ENCODE measurements at regions not wholly inside any gene's neighbourhood (a gene's known extent, or its start where the extent isn't known, plus 50 kb on each side); places are given as distances from the start of the nearest gene placed in this dataset.

DNA sequence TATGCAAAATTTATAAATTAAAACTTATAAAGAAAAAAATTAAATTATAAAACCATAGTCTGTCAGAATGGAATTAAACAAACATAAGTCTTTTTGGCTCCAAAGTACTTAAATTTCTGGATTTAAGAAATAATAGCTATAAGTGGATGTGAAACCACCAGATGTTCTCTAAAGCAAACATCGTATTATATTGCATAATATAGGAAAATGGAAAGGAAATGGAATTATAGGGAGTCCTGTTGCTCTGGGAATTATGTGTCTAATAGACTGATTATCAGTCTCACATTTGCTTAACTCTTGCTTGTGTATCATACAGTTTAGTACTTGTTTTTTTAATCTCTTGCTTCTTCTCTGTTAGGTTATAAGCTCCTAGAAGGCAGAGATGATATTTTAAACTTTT, 819.2 kb downstream of the RAPGEF2 start:
- ATAC-seq (no peak), DNase-seq (ENCODE audit: low spot score) (no peak)
- Mint-ChIP-seq H3K27me3 (ENCODE audit: low read depth) (peaks cover 5% of the 10 kb centered on the region), H3K36me3 (peaks cover 25% of the 10 kb centered on the region), H3K9me3 (peaks cover 32% of the 10 kb centered on the region), H3K4me1 (no peaks in the 10 kb centered on the region), H3K4me3 (no peak overlapping the region), H3K27ac (no peak overlapping the region)
- TF ChIP-seq, protein P1, sequence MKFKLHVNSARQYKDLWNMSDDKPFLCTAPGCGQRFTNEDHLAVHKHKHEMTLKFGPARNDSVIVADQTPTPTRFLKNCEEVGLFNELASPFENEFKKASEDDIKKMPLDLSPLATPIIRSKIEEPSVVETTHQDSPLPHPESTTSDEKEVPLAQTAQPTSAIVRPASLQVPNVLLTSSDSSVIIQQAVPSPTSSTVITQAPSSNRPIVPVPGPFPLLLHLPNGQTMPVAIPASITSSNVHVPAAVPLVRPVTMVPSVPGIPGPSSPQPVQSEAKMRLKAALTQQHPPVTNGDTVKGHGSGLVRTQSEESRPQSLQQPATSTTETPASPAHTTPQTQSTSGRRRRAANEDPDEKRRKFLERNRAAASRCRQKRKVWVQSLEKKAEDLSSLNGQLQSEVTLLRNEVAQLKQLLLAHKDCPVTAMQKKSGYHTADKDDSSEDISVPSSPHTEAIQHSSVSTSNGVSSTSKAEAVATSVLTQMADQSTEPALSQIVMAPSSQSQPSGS (CRISPR knock-in tag; IDR thresholded peaks at IDR 0.05; ENCODE audit: borderline replicate concordance, low read depth) = no peak
- TF ChIP-seq ZNF423 (CRISPR knock-in tag; IDR thresholded peaks at IDR 0.05) = no peak
- TF ChIP-seq GTF2I (CRISPR knock-in tag; conservative IDR thresholded peaks at IDR 0.05) = no peak
- TF ChIP-seq GRHL2 (CRISPR knock-in tag; IDR thresholded peaks at IDR 0.05; ENCODE audit: insufficient replicate concordance, severe bottlenecking) = no peak
- no peak for TF ChIP-seq HMGXB4 (CRISPR knock-in tag; IDR thresholded peaks at IDR 0.05)
- no peak for TF ChIP-seq SMAD3 (CRISPR knock-in tag; IDR thresholded peaks at IDR 0.05; ENCODE audit: borderline replicate concordance)
- TF ChIP-seq AR (CRISPR knock-in tag; IDR thresholded peaks at IDR 0.05) = no peak
- TF ChIP-seq, protein P2, sequence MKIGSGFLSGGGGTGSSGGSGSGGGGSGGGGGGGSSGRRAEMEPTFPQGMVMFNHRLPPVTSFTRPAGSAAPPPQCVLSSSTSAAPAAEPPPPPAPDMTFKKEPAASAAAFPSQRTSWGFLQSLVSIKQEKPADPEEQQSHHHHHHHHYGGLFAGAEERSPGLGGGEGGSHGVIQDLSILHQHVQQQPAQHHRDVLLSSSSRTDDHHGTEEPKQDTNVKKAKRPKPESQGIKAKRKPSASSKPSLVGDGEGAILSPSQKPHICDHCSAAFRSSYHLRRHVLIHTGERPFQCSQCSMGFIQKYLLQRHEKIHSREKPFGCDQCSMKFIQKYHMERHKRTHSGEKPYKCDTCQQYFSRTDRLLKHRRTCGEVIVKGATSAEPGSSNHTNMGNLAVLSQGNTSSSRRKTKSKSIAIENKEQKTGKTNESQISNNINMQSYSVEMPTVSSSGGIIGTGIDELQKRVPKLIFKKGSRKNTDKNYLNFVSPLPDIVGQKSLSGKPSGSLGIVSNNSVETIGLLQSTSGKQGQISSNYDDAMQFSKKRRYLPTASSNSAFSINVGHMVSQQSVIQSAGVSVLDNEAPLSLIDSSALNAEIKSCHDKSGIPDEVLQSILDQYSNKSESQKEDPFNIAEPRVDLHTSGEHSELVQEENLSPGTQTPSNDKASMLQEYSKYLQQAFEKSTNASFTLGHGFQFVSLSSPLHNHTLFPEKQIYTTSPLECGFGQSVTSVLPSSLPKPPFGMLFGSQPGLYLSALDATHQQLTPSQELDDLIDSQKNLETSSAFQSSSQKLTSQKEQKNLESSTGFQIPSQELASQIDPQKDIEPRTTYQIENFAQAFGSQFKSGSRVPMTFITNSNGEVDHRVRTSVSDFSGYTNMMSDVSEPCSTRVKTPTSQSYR (CRISPR knock-in tag; IDR thresholded peaks at IDR 0.05) = no peak
- no peak for TF ChIP-seq ELF4 (CRISPR knock-in tag; IDR thresholded peaks at IDR 0.05; ENCODE audit: low read depth)
- TF ChIP-seq RELA (CRISPR knock-in tag; IDR thresholded peaks at IDR 0.05; ENCODE audit: borderline replicate concordance) = no peak
- no peak for TF ChIP-seq NR3C1 (CRISPR knock-in tag; conservative IDR thresholded peaks at IDR 0.05; ENCODE audit: low read depth)
- TF ChIP-seq PREB (CRISPR knock-in tag; IDR thresholded peaks at IDR 0.05; ENCODE audit: borderline replicate concordance) = no peak
- TF ChIP-seq NR2C2 (CRISPR knock-in tag; IDR thresholded peaks at IDR 0.05) = no peak
- TF ChIP-seq PRRX2 (CRISPR knock-in tag; IDR thresholded peaks at IDR 0.05) = no peak
- no peak for TF ChIP-seq TP53 (CRISPR knock-in tag; IDR thresholded peaks at IDR 0.05)
- TF ChIP-seq, protein P3, sequence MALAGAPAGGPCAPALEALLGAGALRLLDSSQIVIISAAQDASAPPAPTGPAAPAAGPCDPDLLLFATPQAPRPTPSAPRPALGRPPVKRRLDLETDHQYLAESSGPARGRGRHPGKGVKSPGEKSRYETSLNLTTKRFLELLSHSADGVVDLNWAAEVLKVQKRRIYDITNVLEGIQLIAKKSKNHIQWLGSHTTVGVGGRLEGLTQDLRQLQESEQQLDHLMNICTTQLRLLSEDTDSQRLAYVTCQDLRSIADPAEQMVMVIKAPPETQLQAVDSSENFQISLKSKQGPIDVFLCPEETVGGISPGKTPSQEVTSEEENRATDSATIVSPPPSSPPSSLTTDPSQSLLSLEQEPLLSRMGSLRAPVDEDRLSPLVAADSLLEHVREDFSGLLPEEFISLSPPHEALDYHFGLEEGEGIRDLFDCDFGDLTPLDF (CRISPR knock-in tag; IDR thresholded peaks at IDR 0.05) = no peak
- TF ChIP-seq ZNF416 (CRISPR knock-in tag; IDR thresholded peaks at IDR 0.05) = no peak
- TF ChIP-seq ZNF263 (CRISPR knock-in tag; IDR thresholded peaks at IDR 0.05; ENCODE audit: low read depth) = no peak
- no peak for TF ChIP-seq MYBL2 (CRISPR knock-in tag; IDR thresholded peaks at IDR 0.05)
- ChIA-PET CTCF (no interaction called here), POLR2A (no interaction called here)

Data from WTC11 (cell line).